ENCODE measurements at regions not wholly inside any gene's neighbourhood (a gene's known extent, or its start where the extent isn't known, plus 50 kb on each side); places are given as distances from the start of the nearest gene placed in this dataset.

GRCh38 chrX:107325467-107325866 is 119.1 kb downstream of the DNAAF6 start:
- Histone ChIP-seq H3K9me3 (ENCODE audit: low read length) (no peaks in the 10 kb centered on the region), H3K27me3 (ENCODE audit: low read length) (no peaks in the 10 kb centered on the region; the same call in 1 of the 2 replicates), H3K79me2 (ENCODE audit: low read length) (no peaks in the 10 kb centered on the region), H3K36me3 (ENCODE audit: low read depth, low read length) (no peaks in the 10 kb centered on the region), H3K9me2 (replicated peaks; ENCODE audit: low read length) (no peaks in the 10 kb centered on the region), H3K4me3 (ENCODE audit: low read length) (no peak overlapping the region), H3F3A (ENCODE audit: low read length, unreplicated experiment) (no peaks in the 10 kb centered on the region), H3K9ac (ENCODE audit: low read length) (no peak overlapping the region), H3K4me2 (ENCODE audit: low read length) (no peak overlapping the region), H3K27ac (ENCODE audit: low read length) (no peak overlapping the region), H3K4me1 (ENCODE audit: insufficient read depth, low read length) (no peaks in the 10 kb centered on the region), H4K20me1 (ENCODE audit: low read length) (no peaks in the 10 kb centered on the region), H2AFZ (ENCODE audit: low read length) (no peak overlapping the region)
- no peak for ATAC-seq
- no TSS peak for BruUV-seq (replicated peaks)
- ChIA-PET CTCF (no interaction called here), POLR2A (ENCODE audit: unreplicated experiment) (no interaction called here)
- no peak for TF ChIP-seq EZH2phosphoT487 (IDR thresholded peaks at IDR 0.05; ENCODE audit: borderline replicate concordance, low read length)
- TF ChIP-seq CTCF (conservative IDR thresholded peaks at IDR 0.05; ENCODE audit: low read depth, low read length) = no peak
- no peak for TF ChIP-seq EZH2 (IDR thresholded peaks at IDR 0.05; ENCODE audit: low read length, unreplicated experiment)
- no peak for DNase-seq
- intact Hi-C loops (cut with micrococcal nuclease) = no loop called here

GRCh38 chrX:107348051-107348450 is 101.4 kb upstream of the FRMPD3 start:
- ATAC-seq (no peak), DNase-seq (no peak)
- H3F3A ChIP-seq (ENCODE audit: low read length, unreplicated experiment) = no peaks in the 10 kb centered on the region
- intact Hi-C loops (cut with micrococcal nuclease) = no loop called here
- no peak overlapping the region for H3K4me2 ChIP-seq (ENCODE audit: low read length)
- no peaks in the 10 kb centered on the region for H4K20me1 ChIP-seq (ENCODE audit: low read length)
- H3K27ac ChIP-seq (ENCODE audit: low read length) = no peak overlapping the region
- no peaks in the 10 kb centered on the region for H3K9me2 ChIP-seq (replicated peaks; ENCODE audit: low read length)
- POLR2A ChIA-PET (ENCODE audit: unreplicated experiment) = no interaction called here
- H3K27me3 ChIP-seq (ENCODE audit: low read length) = peaks cover 6% of the 10 kb centered on the region
- no peak overlapping the region for H3K4me3 ChIP-seq (ENCODE audit: low read length)
- CTCF ChIA-PET = no interaction called here
- H3K9me3 ChIP-seq (ENCODE audit: low read length) = no peaks in the 10 kb centered on the region
- H3K4me1 ChIP-seq (ENCODE audit: insufficient read depth, low read length) = no peaks in the 10 kb centered on the region
- TF ChIP-seq EZH2 (IDR thresholded peaks at IDR 0.05; ENCODE audit: low read length, unreplicated experiment) = no peak
- no peak for TF ChIP-seq CTCF (conservative IDR thresholded peaks at IDR 0.05; ENCODE audit: low read depth, low read length)
- no peak for TF ChIP-seq EZH2phosphoT487 (IDR thresholded peaks at IDR 0.05; ENCODE audit: borderline replicate concordance, low read length)
- H3K79me2 ChIP-seq (ENCODE audit: low read length) = no peaks in the 10 kb centered on the region
- no TSS peak for BruUV-seq (replicated peaks)
- H2AFZ ChIP-seq (ENCODE audit: low read length) = no peak overlapping the region
- no peak overlapping the region for H3K9ac ChIP-seq (ENCODE audit: low read length)
- no peaks in the 10 kb centered on the region for H3K36me3 ChIP-seq (ENCODE audit: low read depth, low read length)

- H3K9ac ChIP-seq (ENCODE audit: low read length) = no peak overlapping the region
- H3K36me3 ChIP-seq (ENCODE audit: low read depth, low read length) = no peaks in the 10 kb centered on the region
- H3K4me2 ChIP-seq (ENCODE audit: low read length) = no peak overlapping the region
- POLR2A ChIA-PET (ENCODE audit: unreplicated experiment) = no interaction called here
- H3F3A ChIP-seq (ENCODE audit: low read length, unreplicated experiment) = no peaks in the 10 kb centered on the region
- intact Hi-C loops (cut with micrococcal nuclease) = no loop called here
- H3K27ac ChIP-seq (ENCODE audit: low read length) = no peak overlapping the region
- no TSS peak for BruUV-seq (replicated peaks)
- H3K27me3 ChIP-seq (ENCODE audit: low read length) = peaks cover 6% of the 10 kb centered on the region
- CTCF ChIA-PET = no interaction called here
- H2AFZ ChIP-seq (ENCODE audit: low read length) = no peak overlapping the region
- ATAC-seq = no peak
- TF ChIP-seq EZH2phosphoT487 (IDR thresholded peaks at IDR 0.05; ENCODE audit: borderline replicate concordance, low read length) (no peak), CTCF (conservative IDR thresholded peaks at IDR 0.05; ENCODE audit: low read depth, low read length) (no peak), EZH2 (IDR thresholded peaks at IDR 0.05; ENCODE audit: low read length, unreplicated experiment) (no peak)
- no peaks in the 10 kb centered on the region for H4K20me1 ChIP-seq (ENCODE audit: low read length)
- H3K9me2 ChIP-seq (replicated peaks; ENCODE audit: low read length) = no peaks in the 10 kb centered on the region
- H3K4me3 ChIP-seq (ENCODE audit: low read length) = no peak overlapping the region
- no peaks in the 10 kb centered on the region for H3K4me1 ChIP-seq (ENCODE audit: insufficient read depth, low read length)
- no peak for DNase-seq
- H3K9me3 ChIP-seq (ENCODE audit: low read length) = no peaks in the 10 kb centered on the region
- no peaks in the 10 kb centered on the region for H3K79me2 ChIP-seq (ENCODE audit: low read length)
Measured at GRCh38 chrX:107348990-107349389, 100.5 kb upstream of the FRMPD3 start.
